Fibroblast of skin of abdomen (primary cell): ENCODE measurements at regions not wholly inside any gene's neighbourhood (a gene's known extent, or its start where the extent isn't known, plus 50 kb on each side); places are given as distances from the start of the nearest gene placed in this dataset.

Experiments
- DNase-seq: peaks from one replicate; pipeline ENCODE4 v3.0.0-alpha.2; 2013

DNA sequence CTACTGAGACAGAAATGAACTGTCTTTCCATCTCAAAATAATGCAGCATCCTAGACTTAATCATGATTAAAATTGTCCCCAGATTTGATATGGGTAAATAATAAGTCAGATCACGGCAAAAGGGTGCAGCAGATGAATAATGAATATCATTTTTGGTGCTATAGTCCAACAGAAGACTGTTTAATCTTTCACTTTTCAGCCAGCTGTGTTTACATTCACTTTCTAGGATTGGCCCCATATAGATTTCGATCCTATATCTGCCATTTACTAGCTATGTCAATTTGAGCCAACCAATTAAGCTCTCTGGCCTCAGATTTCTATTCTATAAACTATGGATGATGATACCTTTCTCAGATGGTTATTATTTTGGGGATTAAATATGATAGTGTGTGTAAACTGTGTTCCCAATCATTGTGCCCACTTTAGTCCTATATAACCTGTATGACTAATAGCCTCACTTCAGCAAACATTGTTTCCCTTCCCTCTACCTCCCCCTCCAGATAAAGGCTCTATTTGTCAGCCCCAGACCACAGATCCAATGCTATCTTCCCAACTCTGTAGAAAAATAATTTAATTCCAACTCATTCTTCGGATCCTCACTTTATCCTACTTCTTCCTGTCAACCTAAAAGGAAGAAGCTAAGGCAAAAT, 53.6 kb upstream of the NT5E start:
- DNase-seq, result no peak

DNA sequence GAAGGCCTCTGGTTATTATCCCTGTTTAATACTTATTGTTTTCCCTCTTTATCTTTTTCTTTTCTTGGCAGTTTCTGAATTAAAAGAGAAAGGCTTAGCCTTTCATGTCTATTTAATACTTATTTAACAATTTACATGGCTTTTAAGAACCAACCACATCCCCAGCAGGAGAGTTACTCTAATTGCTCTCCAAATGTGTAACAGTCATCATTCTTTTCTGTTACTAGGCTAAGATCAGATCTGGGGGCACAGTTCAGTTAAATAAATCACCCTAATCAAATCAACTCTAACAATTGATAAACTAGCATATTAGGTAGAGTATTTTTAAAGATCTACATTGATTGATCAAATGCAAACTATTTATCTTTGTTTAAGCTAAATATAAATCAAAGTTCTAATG, 54.1 kb upstream of the NT5E start:
- DNase-seq, result no peak

DNA sequence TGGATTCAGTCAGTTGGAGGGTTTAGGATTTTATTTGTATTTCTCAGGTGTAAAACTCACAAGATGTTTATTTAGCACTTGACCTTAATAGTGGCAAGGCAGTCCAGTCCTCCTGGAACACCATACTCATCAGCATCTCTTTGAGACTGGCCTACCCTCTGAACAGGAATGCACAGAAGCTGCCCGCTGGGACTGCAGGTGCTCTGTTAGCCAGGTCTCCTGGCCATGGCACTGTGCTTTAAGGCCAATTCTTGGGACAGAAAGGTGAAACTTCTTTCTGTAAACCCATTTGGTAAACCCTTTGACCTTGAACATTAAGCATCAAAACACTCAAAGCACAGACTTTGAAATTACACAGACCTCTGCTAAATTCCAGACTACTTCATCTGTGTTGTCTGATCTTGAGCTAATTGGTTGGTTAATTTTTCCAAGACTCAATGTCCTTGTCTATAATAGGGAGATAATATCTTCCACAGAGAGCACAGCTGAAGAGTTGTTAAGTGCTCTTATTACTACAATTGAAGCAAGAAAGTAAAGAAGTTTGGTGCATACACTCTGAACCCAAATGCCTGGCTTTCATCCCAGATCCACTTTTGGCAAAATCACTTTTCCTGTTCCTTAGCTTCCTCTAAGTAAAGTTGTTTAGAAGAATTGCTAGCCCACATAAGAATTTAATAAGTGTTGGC, 54.9 kb upstream of the NT5E start:
- DNase-seq, result no peak

DNA sequence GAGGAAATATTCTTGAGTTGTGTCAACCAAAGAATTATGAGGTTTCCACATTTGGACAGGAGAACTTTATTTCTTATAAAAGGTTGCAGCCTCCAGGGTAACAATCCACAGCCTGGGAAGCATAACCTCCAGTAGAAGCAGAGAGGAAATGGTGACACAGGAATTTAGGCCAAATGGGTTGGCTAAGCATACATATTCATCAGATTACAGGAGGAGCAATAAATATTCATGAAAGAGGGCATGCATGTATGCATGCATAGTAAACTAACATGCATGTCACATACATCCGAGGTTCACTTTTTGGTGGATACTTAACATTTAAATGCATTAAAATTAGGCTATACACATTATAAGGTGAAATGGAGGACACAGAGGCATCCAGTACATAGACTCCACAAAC, 55.7 kb upstream of the NT5E start:
- no peak for DNase-seq

DNA sequence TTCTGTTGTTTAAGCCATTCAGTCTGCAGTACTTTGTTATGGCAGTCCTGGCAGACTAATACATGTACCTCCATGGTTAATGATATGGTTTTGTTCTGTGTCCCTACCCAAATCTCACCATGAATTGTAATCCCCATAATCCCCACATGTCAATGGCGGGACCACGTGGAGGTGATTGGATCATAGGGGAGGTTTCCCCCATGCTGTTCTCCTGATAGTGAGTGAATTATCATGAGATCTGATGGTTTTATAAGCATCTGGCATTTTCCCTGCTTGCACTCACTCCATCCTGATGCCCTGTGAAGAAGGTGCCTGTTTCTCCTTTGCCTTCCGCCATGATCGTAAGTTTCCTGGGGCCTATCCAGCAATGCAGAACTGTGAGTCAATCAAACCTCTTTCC, 57.5 kb upstream of the NT5E start:
- no peak for DNase-seq

DNA sequence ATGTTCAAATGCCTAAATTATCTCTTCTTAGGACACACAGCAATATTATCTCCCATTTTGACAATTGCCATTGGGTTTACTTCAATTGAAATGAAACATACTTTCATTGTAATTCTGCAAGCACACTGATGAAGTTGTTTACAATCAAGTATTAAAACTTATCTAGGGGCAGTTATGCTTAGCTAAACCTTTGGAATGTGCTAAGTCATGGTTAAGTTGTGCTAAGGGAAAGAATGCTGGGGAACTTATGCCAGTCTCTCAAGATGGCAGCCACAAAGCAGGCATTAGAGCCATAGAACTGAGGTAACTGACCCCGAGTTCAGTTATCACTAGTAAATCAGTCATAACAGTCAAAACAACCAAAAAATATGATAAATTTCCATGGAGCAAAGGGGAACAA, 59.1 kb upstream of the NT5E start:
- no peak for DNase-seq

DNA sequence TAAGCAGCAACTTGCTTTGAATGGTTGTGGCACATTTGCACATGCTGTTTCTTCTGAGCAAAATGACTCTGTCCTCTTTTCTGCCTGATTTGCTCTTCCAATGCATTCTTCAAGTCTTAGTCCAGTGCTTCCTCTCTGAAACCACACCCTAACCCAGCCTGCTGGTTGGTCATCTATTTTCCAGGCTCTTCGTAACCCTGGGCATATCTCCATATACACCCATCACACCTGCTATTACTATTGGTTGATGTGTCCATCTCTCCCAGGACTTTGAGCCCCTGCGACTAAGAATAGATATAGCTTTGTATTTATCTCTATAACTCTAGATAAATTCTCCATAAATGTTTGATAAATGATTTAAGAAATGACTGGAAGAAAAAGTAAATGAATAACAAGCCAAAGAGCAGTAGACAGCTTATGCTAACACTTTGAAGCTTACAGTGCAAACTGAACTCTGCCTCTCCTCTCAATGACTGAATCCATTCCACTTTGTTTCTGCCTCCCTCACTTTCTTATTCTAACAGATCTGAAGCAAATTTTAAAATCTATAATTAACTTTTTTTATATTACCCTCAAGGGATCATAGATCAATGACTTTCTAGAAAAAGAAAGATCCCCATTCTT, 59.7 kb upstream of the NT5E start:
- DNase-seq, result no peak

DNA sequence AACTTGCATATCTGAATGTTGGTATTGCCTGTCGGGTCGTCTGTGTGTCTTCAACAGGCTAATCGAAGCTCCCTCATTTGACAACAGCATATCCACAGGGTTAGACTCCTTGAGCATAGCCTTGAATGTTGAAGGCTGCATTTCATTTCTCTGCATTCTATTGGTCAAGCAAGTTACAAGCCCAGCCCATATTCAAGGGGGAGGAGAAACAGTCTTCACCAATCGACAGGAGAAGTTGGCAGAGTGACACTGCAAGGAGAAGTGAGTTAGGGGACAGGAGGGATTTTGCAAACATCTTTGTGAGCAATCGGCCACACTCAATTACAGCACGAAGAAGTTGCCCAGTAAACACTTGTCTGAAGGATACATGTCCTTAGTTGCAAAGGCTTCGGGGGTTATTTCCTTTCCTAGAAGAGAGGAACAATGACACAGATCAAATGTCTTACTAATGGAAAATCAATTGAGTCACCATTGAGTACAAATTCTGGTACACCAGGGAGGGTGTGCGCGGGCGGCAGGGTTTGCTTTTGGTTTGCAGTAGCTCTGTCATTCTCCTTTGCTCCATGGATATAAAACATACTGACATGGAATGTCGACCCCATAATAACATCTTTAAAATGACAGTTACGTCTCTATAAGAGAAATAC, 60.6 kb upstream of the NT5E start:
- DNase-seq, result no peak

DNA sequence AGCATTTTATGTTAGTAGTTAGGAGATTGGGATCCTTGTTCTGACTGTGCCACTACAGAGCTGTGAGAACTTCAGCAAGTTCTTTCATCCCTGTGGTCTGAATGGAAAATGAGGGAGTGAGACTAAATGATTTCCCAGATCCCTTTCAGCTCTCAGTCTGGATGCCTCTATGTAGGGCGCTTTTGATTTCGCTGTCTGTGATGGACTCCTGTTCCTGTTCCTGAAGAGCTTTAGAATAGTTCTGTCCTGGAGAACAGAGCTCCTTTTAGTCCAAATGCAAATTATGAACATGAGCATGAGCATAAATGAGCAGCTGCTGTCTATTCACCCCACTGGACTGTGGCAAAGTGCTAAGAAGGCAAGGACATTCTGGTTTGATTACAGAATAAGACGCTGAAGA, 61.4 kb upstream of the NT5E start:
- no peak for DNase-seq

DNA sequence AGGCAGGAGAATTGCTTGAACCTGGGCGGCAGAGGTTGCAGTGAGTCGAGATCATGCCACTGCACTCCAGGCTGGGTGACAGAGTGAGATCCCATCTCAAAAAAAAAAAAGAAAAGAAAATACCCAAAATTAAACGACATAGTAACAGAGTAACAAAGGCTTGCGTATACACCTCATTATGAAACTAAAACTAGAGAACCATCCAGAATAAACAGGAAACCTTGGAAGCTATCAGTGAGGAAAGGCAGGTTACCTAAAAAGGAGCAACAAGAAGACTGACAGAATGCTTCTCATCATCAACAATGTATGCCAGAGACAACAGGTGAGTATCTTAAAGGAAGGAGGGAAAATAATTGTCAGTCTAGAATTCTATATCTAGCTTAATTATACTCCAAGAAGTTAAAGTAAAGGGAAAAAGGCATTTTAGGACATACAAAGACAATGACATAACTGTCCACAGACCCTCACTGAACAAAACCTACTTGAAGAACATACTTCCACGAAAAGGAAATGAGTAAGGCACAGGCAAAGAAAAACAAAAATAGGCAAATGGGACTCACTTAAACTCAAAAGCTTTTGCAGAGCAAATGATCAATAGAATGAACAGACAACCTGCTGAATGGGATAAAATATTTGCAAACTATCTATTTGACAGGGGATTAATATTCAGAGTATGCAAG, 64.1 kb upstream of the NT5E start:
- DNase-seq, result no peak

DNA sequence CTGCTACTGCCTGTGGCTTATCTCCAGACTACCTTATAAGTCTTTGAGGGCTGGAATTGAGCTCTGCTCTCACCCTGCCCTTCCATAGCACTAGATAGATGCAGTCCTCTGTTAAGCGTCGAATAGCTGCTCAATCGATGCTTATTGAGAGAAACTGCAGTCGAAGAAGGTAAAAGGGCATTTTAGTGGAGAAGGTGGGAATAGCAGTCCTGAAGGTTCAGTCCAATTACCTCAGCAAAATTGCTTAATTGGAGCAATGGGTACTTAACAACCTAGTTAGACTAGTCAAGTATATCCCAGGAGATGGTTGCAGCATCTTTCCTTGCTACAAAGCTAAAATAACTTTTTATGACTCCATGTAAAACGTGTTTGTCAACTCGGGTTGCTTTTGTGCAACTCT, 66.8 kb upstream of the NT5E start:
- no peak for DNase-seq

DNA sequence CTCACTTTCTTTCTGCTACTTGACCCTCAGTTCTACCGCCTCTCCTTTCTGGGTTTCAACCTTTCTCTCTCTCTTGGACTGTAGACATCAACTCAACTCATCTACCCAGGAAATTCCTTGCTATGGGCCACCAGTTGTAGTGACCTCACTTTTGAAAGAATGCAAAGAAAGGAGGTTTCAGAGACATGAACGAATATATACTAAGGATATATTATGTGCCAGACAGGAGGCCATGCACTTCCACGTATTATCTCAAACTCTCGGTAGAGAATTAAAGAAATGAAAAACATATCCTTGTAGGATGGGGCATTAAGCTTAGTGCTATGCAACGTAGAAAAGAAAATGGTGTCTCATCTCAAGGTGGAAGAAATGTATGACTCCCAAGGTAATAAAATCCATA, 67.3 kb upstream of the NT5E start:
- no peak for DNase-seq

DNA sequence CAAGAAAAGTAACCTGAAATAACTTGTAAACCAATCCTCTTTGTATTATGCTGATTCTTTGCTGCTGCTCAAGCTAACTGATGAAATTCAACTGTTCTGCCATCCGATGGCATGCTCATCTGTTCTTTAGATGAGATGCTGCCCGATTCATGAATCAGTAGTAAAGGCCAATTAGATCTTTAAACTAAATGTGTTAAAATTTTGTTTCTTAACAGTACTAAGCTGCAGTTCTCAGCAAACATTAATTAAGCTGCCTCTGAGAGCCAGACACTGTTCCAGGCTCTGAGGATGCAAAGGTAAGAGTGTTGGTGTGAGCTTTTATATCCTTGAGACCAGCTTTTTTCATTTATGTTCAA, 77.0 kb upstream of the NT5E start:
- DNase-seq, result no peak

DNA sequence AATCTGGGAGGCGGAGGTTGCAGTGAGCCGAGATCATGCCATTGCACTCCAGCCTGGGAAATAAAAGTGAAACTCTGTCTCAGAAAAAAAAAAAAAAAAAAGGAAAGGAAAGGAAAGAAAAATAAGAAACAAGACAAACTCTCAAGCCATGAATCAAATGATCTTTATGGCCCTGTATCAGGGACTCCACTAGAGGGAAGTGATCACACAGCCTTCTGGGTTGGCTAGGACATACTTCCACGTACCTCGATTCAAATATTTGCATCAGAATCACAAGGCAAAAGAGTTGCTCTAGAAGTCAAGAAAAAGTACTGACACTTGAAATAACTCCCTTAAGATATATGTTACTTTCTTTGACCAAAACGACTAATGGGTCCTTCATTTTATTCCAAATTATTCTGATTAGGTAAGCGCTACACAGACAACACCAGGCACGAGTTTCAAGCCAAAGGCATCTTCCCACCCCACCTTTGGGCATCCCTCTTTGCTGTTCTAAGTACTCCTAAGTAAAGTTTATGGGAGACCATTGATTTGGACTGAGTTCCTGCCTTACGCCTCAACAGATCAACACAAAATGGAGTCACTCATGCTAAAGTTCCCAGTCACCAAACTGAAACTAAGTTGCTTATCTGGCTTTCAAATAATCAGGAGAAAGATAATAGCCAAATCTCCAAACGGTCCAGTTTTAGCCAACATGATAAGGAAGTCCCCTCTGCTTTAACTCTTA, 77.5 kb upstream of the NT5E start:
- DNase-seq, result peak; percentile 21

DNA sequence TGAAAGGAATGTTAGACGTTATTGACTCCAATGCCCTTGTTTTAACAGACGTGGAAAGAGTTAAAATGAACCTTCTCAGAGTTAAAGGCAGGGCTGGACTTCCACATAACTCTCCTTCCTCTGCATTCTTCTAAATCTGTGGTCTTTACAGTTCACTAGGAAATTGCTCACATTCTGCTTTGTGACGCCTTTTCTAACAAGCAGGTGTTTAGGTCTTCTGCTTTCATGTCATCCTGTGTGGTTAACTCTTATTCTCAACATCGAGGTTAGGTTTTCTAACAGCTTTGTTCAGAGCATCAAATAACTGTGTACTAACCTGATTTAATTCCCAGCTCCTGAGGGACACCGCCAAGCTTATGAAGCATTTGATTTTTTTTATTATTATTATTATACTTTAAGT, 81.3 kb upstream of the NT5E start:
- DNase-seq, result no peak

DNA sequence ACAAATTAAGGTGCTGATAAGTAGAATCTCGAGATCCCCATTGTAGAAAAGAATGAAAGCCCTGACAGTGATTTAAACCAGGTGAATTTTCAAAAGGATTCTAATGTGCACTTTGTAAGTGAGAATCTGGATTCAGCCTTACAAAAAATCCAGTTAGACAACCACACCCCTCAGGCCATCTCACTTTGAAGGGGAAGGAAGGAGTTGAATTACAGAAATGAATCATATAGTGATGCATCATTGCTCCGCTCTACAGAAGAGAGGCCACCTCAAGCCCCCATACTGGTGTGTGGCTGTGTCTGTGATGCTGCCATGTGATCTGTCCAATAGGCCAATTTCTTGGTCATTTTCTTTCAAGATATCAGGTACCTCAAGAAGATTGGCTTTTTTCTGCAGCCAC, 85.5 kb upstream of the NT5E start:
- DNase-seq, result peak; percentile 68

DNA sequence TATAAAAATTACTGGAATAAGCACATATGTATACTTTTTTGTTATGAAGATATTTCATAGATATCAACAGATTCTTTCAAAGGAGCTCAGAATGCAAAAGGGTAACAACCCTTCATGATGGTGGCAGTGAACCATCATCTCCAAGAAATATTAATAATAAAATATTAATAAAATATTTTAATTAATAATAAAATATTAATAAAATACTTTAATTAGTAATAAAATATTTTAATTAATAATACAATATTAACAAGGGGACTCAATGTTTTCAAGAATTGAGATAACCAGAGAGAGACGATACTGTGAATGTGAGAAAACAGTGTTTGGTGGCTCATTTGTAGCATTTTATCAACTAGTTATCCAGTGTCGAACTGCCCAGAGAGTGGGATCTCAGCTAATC, 86.0 kb upstream of the NT5E start:
- DNase-seq, result no peak

DNA sequence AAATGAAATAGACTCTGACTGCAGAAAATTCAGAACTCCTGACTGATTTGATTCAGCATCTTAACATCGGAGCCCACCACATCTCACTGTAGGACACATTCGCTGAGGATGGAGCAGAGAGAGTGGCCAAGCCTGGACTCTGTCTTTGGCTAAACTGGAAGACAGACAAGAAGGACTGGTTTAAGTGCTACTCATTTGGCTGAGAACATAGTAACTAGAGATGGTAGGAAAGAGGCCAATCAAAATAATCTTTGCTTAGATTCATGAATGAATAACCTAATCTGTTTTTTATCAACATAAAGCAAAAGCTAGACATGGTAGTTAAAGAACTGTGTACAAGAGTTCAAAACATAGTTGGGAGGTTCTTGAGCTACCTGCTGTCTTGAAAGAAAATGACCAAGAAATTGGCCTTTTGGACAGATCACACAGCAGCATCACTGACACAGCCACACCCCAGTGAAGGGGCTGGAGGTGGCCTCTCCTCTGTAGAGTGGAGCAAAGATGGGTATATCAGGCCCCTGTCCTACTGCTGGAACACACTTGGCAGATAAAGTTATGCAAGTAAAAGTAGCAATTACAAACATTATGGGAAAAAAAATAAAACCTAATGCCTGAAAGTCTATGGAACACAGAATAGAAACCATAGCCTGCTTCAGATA, 87.1 kb upstream of the NT5E start:
- peak; percentile 13 for DNase-seq

DNA sequence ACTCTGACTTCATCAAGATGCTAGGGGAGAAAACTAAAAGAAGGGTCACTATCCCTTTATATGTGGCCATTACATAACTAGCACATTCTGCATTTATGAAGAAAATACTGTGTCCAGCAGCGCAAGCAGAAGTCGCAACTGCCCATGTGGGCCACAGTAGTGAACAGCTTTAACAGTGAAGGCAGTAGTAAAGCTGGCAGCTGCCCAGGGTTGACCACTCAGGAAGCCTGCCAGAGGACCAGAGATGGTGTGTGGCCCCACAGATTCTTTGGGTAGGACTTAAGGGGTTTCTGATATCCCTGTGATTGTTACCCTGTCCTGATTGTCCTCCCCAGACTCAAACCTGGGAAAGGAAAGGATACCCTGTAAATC, 88.3 kb upstream of the NT5E start:
- DNase-seq, result no peak

DNA sequence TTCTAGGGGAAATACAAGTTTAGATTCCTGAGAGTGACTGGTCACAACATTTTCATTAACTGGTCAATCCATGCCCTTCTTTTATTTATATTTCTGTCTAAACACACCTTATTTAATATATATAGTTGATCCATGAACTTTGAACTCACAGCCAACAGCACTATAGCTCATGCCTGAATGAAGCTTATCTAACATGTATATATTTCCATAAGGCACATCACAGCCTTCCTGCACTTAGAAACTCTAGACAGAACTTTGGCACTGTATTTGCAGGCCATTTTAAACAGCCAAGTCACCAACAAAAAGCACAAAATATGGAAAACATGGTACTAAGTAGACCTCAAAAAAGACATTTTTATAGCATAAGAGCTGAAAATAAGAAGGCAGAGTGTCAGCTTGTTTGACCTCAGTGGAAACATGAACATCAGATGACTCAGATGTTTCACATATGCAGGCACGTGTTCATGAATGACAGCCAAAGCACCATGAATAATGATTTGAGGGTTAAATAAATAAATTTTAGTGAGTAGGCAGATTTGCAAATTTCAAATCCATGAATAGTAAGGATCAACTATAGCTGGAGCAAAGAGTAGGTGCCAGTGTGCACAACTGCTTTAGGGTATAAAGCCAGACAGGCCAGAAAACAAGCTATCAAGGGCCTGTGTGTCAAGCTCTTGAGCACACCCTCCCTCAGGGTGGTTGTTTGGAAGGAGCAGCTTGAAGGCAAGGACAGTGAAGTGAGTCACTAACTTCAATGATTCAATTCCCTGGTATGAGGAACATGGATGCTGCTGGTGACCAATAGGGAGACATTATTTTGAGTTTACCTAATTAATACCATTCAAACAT, 88.9 kb upstream of the NT5E start:
- peak; percentile 97 for DNase-seq

DNA sequence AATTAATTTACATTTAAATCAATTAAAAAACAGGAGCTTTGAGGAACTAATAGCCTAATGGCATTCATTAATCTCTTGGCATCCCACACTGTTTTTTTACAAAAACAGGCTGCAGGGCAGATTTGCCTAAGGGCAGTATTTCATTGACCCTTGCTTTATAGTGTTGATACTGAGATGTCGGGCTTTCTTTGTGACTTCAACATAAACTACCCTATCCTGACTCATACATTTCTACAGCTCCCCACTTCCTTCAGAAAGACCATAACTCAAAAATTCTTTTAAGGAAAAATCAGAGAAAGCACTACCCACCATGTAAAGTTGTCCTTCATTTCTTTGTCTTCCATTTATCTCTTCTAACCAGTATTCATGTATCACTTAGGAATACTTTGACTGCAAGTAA, 92.2 kb upstream of the NT5E start:
- DNase-seq, result no peak
